ENCODE measurements at regions not wholly inside any gene's neighbourhood (a gene's known extent, or its start where the extent isn't known, plus 50 kb on each side); places are given as distances from the start of the nearest gene placed in this dataset.
"Not testable (repeated sequence)": the region's sequence is repeated elsewhere in the genome, so short reads cannot be mapped to it uniquely, and the experiment has no call there.

DNA sequence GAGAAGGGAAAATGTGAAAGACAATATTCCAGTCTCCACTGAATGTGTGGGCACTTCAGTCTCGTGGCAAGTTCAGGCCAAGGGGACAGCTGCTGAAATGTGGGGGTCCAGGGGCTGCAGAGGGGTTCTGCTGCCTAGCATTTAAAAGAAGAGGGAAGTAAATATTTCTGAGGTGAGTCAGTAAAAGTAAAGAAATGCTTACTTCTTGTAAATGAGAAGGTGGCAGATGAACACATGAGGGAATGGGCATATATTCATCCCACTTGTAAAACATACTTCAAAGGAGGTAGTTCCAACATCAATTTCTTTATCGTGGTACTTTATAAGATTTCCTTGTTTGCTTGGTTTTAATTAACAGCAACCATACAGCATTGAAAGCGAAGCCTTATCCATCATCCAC, 63.1 kb upstream of the HIVEP3 start:
- no peak for DNase-seq

DNA sequence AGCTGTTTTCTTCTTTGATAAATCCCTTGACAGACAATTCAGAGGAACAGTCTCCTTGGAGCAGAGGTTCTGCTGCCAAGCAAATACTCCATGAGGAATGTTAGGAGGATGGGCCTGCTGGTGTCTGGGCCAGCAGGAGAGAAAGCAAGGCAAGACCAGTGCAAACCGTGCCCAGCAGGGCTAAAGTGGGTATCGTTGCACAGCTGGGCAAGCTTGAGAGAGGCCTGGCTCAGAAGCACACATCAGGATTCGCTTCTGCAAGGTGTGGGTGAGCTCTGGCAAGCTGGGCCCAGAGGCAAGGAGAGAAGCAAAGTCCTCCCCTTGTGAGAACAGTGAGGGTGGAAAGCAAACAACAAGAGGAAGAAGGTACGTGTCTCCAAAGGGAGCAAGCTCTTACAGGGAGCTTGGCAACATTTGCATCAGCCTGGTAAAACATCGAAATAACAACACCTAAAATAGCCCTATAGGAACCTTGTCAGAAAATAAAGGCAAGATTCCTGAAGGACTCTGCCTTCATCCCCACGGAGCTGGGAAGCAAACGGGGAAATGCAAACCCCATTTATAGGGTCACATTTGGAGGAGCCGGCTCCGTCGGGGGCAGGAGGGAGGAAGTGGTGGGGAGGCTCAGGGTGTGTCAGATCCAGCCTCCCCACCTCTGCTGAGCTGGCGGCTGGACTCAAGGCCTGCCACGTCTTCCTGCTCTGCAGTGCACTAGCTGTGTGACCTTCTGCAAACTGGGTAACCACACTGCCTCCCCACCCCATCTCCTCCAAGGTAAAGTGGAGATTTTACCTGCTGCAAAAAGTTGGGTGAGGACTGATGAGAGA, 62.3 kb upstream of the HIVEP3 start:
- no peak for DNase-seq

DNA sequence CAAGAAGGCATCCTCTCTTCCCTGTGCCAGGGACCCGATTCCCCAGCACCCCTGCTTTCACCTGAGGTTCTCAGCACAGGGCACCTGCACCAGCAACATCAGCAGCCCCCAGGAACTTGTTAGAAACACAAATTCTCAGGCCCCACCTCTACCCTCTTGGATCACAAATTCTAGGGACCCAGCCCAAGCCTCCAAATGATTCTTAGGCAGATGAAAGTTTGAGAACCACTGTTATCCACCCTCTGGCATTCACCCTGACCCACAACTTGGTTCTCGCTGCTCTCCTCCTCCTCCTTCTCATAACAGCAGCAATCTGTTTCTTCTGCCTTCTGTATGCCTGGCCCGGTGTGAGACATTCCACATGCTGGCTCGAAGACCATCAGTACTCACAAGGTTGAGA, 60.3 kb upstream of the HIVEP3 start:
- DNase-seq = no peak

DNA sequence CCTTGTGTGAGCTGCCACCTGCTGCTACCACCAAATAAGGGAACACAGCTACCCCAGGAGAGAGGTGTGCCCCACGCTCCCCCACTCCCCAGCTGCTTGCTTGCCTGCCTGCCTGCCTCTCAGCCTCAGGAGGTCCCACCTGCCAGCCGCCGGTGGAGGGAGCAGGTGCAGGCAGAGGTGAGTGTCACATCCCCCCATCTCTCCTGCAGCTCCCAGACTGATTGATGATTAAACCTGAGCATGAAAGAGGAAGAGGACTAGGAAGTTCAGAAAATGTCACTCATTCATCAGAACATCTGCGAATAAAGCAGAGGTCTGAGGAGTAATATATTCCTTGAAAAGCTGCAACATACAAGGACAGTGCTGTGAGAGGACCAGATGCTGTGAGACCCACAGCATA, 58.6 kb upstream of the HIVEP3 start:
- no peak for DNase-seq

DNA sequence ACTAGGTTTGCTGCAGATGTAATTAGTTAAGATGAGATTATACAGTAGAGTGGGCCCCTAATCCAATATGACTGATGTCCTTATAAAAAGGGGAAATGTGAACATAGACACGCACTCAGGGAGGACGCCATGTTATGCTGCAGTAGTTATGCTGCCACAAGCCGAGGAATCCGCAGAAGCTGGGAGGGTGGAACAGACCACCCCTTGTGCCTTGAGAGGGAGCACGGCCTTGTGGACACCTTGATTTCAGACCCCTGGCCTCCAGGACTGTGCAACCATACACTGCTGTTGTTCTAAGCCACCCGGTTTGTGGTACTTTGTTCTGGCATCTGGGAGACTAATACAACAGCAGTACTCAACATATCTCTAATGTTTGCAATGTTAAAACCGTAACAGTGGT, 57.9 kb upstream of the HIVEP3 start:
- DNase-seq = no peak

DNA sequence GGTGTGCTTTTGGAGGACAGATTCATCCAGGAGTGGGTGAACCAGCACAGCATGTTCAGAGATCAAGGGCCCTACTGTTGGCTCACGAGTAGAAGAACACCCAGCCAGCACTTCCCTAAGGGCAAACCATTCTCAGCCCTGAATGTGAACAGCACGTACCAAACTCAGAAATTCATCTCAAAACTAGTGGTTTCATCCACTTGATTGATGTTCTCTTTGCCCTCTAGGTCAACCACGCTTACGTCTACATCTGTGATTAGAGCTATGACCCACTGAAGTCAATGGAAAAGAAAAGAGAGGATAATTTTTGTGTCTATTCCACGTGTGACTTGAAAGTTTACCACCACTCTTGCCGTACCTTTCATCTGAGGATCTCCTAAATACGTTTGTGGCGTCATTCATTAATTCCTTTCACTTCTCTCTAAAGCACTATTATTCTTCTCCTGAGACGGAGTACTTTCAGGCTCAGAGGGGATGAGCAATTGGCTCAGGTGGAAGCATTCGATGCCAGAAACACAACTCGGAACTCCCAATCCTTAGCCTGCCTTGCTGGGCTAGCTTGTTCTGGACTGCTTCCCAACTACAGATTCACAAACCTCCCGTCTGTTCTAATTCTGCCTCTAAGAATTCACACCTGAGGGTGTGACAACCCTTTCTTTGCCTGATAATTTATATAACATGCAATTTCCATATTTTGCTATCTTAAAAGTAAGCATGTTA, 57.3 kb upstream of the HIVEP3 start:
- DNase-seq = no peak

DNA sequence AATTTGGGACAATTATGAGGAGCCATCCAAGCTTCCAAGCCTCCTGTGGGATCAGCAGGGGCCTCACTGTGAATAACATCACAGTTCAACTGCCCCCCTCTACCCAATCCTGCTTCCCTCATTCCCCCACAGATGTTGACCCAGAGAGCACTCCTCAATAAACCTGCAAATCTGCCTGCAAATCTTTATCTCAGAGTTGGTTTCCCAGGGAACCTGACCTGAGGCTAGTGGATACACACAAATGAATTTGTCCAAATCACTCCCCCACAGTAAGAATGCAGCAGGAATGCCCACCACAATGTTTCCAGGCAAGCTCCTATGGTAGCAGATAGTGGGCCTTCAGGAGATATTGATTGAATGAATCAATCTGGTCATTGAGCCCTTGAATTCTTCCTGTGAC, 56.4 kb upstream of the HIVEP3 start:
- DNase-seq = no peak

DNA sequence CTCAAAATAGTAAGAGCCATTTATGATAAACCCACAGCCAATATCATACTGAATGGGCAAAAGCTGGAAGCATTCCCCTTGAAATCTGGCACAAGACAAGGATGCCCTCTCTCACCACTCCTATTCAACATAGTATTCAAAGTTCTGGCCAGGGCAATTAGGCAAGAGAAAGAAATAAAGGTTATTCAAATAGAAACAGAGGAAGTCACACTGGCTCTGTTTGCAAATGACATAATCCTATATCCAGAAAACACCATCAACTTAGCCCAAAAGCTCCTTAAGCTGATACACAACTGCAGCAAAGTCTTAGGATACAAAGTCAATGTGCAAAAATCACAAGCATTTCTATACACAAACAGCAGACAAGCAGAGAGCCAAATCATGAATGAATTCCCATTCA, 49.8 kb upstream of the HIVEP3 start:
- not testable (repeated sequence) for DNase-seq
